Mesenchymal stem cell (in vitro differentiated cells and primary cell): ENCODE measurements at regions not wholly inside any gene's neighbourhood (a gene's known extent, or its start where the extent isn't known, plus 50 kb on each side); places are given as distances from the start of the nearest gene placed in this dataset.

ENCODE experiments used
- DNase-seq: peaks from one replicate; pipeline ENCODE4 v3.0.0-alpha.2; 2013
- H2AFZ ChIP-seq: one replicate; pipeline ENCODE4 v1.6.1; 2013; ENCODE audit warnings: low read depth, mild to moderate bottlenecking, control low read depth, inconsistent platforms, low read length, moderate library complexity
- H2AK5ac ChIP-seq: 2 replicates; pipeline ENCODE4 v1.6.1; 2013; ENCODE audit warnings: low read length, moderate library complexity, mild to moderate bottlenecking, inconsistent platforms; ENCODE audit not compliant: severe bottlenecking
- H2BK120ac ChIP-seq: one replicate; pipeline ENCODE4 v1.6.1; 2013; ENCODE audit warnings: low read depth, mild to moderate bottlenecking, inconsistent platforms, low read length, moderate library complexity
- H2BK12ac ChIP-seq, 2 experiments: one replicate each; pipeline ENCODE4 v1.6.1; 2013; ENCODE audit warnings: inconsistent platforms in 2 of 2, low read length in 2 of 2, mild to moderate bottlenecking in 2 of 2, moderate library complexity in 2 of 2, control low read depth in 1 of 2
- H2BK15ac ChIP-seq: one replicate; pipeline ENCODE4 v1.6.1; 2013; ENCODE audit warnings: mild to moderate bottlenecking, low read depth, inconsistent platforms; ENCODE audit not compliant: poor library complexity, severe bottlenecking
- H2BK5ac ChIP-seq: 2 replicates; pipeline ENCODE4 v1.6.1; 2013; ENCODE audit warnings: low read depth, mild to moderate bottlenecking, low read length, control low read depth, inconsistent platforms; ENCODE audit not compliant: poor library complexity, severe bottlenecking
- H3K14ac ChIP-seq, 2 experiments: one replicate each; pipeline ENCODE4 v1.6.1; 2013; ENCODE audit warnings: inconsistent platforms in 2 of 2, low read length in 2 of 2, control low read depth in 1 of 2, mild to moderate bottlenecking in 1 of 2, moderate library complexity in 1 of 2
- H3K18ac ChIP-seq, 2 experiments: one replicate each; pipeline ENCODE4 v1.6.1; 2013; ENCODE audit warnings: inconsistent platforms in 2 of 2, low read length in 2 of 2, control low read depth in 1 of 2, low read depth in 1 of 2, mild to moderate bottlenecking in 1 of 2
- H3K23ac ChIP-seq, 2 experiments: one replicate each; pipeline ENCODE4 v1.6.1; 2013; ENCODE audit warnings: inconsistent platforms in 2 of 2, low read length in 2 of 2, mild to moderate bottlenecking in 2 of 2, moderate library complexity in 2 of 2, control low read depth in 1 of 2
- H3K27ac ChIP-seq: 2 replicates; pipeline ENCODE4 v1.5.1; 2013; ENCODE audit warnings: mild to moderate bottlenecking, moderate library complexity, low read length, control low read depth, inconsistent platforms; ENCODE audit not compliant: poor library complexity, severe bottlenecking
- H3K27me3 ChIP-seq, 2 experiments: 2 replicates each; pipeline versions ENCODE4 v1.6.1 to v1.7.0; 2013; ENCODE audit warnings: low read length in 2 of 2, mild to moderate bottlenecking in 2 of 2, moderate library complexity in 2 of 2, control low read depth in 1 of 2, inconsistent platforms in 1 of 2; ENCODE audit not compliant: control insufficient read depth in 1 of 2, insufficient read depth in 1 of 2
- H3K36me3 ChIP-seq, 2 experiments: 2 replicates each; pipeline versions ENCODE4 v1.6.1 to v1.7.0; 2013; ENCODE audit warnings: low read length in 2 of 2, control low read depth in 1 of 2, inconsistent platforms in 1 of 2, low read depth in 1 of 2, mild to moderate bottlenecking in 1 of 2; ENCODE audit not compliant: insufficient read depth in 2 of 2, control insufficient read depth in 1 of 2
- H3K4ac ChIP-seq, 2 experiments: one replicate each; pipeline ENCODE4 v1.6.1; 2013; ENCODE audit warnings: inconsistent platforms in 2 of 2, low read length in 2 of 2, mild to moderate bottlenecking in 2 of 2, moderate library complexity in 2 of 2, control low read depth in 1 of 2, low read depth in 1 of 2
- H3K4me1 ChIP-seq: 2 replicates; pipeline ENCODE4 v1.6.1; 2013; ENCODE audit warnings: low read depth, low read length, control low read depth; ENCODE audit not compliant: control insufficient read depth, insufficient read depth
- H3K4me2 ChIP-seq: 2 replicates; pipeline ENCODE4 v1.6.1; 2013; ENCODE audit warnings: low read length, mild to moderate bottlenecking, inconsistent platforms; ENCODE audit not compliant: poor library complexity, severe bottlenecking
- H3K4me3 ChIP-seq, 2 experiments: 2 replicates each; pipeline versions ENCODE4 v1.5.1 to v1.7.0; 2013; ENCODE audit warnings: low read length in 2 of 2, mild to moderate bottlenecking in 2 of 2, control low read depth in 1 of 2, low read depth in 1 of 2; ENCODE audit not compliant: insufficient read depth in 1 of 2
- H3K79me1 ChIP-seq: replicated peaks from 2 replicates; pipeline ENCODE4 v1.6.1; 2013; ENCODE audit warnings: mild to moderate bottlenecking, control low read depth, low read length, inconsistent platforms; ENCODE audit not compliant: poor library complexity, severe bottlenecking
- H3K9ac ChIP-seq: 2 replicates; pipeline ENCODE4 v1.7.0; 2013; ENCODE audit warnings: mild to moderate bottlenecking, low read length, moderate library complexity
- H3K9me3 ChIP-seq: 2 replicates; pipeline ENCODE4 v1.7.0; 2013; ENCODE audit warnings: mild to moderate bottlenecking, low read length; ENCODE audit not compliant: control insufficient read depth
- H4K8ac ChIP-seq: one replicate; pipeline ENCODE4 v1.6.1; 2013; ENCODE audit warnings: inconsistent platforms, mild to moderate bottlenecking, low read length, moderate library complexity
- H4K91ac ChIP-seq: one replicate; pipeline ENCODE4 v1.6.1; 2013; ENCODE audit warnings: mild to moderate bottlenecking, low read length, inconsistent platforms
- WGBS: methylation state at CpG from one replicate; pipeline ENCODE4 v1.1.7; 2013; ENCODE audit warnings: mixed read lengths; 5-methylcytosine and 5-hydroxymethylcytosine counted together

DNA sequence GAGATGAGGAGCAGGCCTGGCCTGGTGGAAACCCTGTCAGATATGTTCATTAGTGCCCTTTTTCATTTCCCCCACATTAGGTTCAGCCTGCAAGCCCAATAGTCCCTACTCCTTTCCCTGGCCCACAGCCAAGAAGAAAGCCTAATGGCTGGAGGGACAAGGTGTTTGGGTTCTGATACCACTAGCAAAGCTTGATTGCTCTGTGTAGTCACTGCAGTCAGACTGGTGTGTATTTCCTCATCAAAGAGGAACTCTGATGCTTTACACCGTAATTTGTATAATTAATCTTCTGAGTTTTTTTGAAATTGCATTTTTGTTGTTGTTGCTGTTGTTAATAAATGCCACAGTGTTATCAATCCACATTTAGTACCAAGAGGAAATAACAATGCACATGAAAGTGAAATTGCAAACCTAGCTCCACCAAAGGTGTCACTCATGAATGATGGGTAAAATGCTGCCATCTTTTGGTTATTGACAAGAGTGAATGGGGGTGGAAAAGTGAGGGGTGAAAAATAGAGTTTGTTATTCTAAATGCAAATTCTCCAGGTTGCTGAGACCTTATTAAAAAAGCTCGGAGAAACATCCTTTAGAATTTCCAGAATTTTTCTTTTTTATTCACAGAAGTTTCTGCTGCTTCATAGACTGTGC is 320.2 kb upstream of the POU3F2 start:
- H2AFZ ChIP-seq, result no peak overlapping the region
- H2BK120ac ChIP-seq, result no peak overlapping the region
- no peak overlapping the region for H2BK12ac ChIP-seq
- H3K27ac ChIP-seq, result no peak overlapping the region
- H3K4ac ChIP-seq, result no peak overlapping the region
- no peak overlapping the region for H4K91ac ChIP-seq
- H3K27me3 ChIP-seq, result no peaks in the 10 kb centered on the region
- no peak overlapping the region for H2BK15ac ChIP-seq
- no peak overlapping the region for H3K23ac ChIP-seq
- H2AK5ac ChIP-seq, result no peak overlapping the region
- H3K14ac ChIP-seq, result no peak overlapping the region
- no peaks in the 10 kb centered on the region for H3K36me3 ChIP-seq
- H3K18ac ChIP-seq, result no peak overlapping the region
- H3K4me1 ChIP-seq, result no peaks in the 10 kb centered on the region
- no peaks in the 10 kb centered on the region for H3K79me1 ChIP-seq
- H3K4me3 ChIP-seq, result no peak overlapping the region
- H4K8ac ChIP-seq, result no peak overlapping the region
- H3K4me2 ChIP-seq, result no peak overlapping the region
- H3K9ac ChIP-seq, result no peak overlapping the region
- DNase-seq, result no peak
- no peak overlapping the region for H2BK5ac ChIP-seq
- WGBS, result 33% methylated on average over 1 of the region's 2 CpGs
- no peaks in the 10 kb centered on the region for H3K9me3 ChIP-seq

DNA sequence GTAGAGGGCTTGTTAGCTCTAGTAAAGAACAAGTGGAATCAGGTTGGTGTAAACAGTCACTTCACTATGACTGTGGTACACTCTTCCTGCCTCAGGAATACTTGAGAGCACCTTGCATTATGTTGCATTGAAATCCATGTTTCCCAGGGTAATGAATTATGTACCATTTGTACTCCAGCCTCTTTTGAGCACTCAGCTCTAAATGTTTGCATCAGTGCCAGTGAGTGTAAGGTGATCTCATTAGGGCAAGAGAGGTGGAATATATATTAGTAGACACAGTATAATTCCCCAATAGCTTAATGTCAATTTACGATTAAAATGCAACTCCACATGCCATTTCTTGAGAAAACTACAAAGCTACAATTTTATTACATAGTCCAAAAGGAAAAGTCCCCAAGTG is 319.6 kb upstream of the POU3F2 start:
- no peak overlapping the region for H2BK15ac ChIP-seq
- whole genome bisulfite sequencing, result 97% methylated on average over 1 of the region's 1 CpG
- no peaks in the 10 kb centered on the region for H3K79me1 ChIP-seq
- H4K8ac ChIP-seq, result no peak overlapping the region
- no peak overlapping the region for H3K9ac ChIP-seq
- no peaks in the 10 kb centered on the region for H3K9me3 ChIP-seq
- H4K91ac ChIP-seq, result no peak overlapping the region
- no peak overlapping the region for H3K18ac ChIP-seq
- H2BK12ac ChIP-seq, result no peak overlapping the region
- H3K4me3 ChIP-seq, result no peak overlapping the region
- H2BK120ac ChIP-seq, result no peak overlapping the region
- H3K27me3 ChIP-seq, result no peaks in the 10 kb centered on the region
- no peak overlapping the region for H3K23ac ChIP-seq
- DNase-seq, result no peak
- no peak overlapping the region for H2AK5ac ChIP-seq
- no peak overlapping the region for H3K27ac ChIP-seq
- no peak overlapping the region for H2BK5ac ChIP-seq
- no peak overlapping the region for H3K4ac ChIP-seq
- no peak overlapping the region for H2AFZ ChIP-seq
- H3K36me3 ChIP-seq, result no peaks in the 10 kb centered on the region
- no peak overlapping the region for H3K4me2 ChIP-seq
- H3K14ac ChIP-seq, result no peak overlapping the region
- no peaks in the 10 kb centered on the region for H3K4me1 ChIP-seq

GRCh38 chr6:98516206-98516605 is 318.2 kb upstream of the POU3F2 start:
- H3K9ac ChIP-seq, result no peak overlapping the region
- H2AK5ac ChIP-seq, result no peak overlapping the region
- H3K4me1 ChIP-seq, result no peaks in the 10 kb centered on the region
- H3K4me2 ChIP-seq, result no peak overlapping the region
- no peaks in the 10 kb centered on the region for H3K27me3 ChIP-seq
- H2AFZ ChIP-seq, result no peak overlapping the region
- H3K23ac ChIP-seq, result no peak overlapping the region
- DNase-seq, result no peak
- H3K79me1 ChIP-seq, result no peaks in the 10 kb centered on the region
- H3K14ac ChIP-seq, result no peak overlapping the region
- H3K9me3 ChIP-seq, result no peaks in the 10 kb centered on the region
- H2BK12ac ChIP-seq, result no peak overlapping the region
- H3K27ac ChIP-seq, result no peak overlapping the region
- H3K36me3 ChIP-seq, result no peaks in the 10 kb centered on the region
- no peak overlapping the region for H2BK15ac ChIP-seq
- no peak overlapping the region for H3K4me3 ChIP-seq
- no peak overlapping the region for H4K8ac ChIP-seq
- no peak overlapping the region for H3K4ac ChIP-seq
- H2BK120ac ChIP-seq, result no peak overlapping the region
- 77% methylated on average over 1 of the region's 2 CpGs for WGBS
- H3K18ac ChIP-seq, result no peak overlapping the region
- H2BK5ac ChIP-seq, result no peak overlapping the region
- H4K91ac ChIP-seq, result no peak overlapping the region

DNA sequence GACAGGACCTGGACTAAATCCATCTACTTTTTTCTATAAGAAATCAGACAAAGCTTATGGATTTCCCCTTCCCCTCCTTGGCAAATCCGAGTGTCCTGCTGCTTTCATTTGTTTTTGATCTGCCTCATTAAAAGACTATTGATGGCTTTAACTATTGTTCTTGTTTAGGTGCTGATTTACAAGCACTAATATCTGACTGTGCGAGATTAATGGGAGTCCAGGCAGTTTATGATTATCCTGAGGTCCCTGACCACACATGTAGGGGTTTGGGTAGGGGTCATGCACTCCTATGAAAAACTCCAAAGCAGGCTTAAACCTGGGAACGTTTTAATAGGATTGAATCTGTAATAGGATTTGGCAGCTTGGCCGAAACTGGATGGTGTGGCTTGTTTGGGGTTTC is 317.5 kb upstream of the POU3F2 start:
- Histone ChIP-seq H3K9ac (no peak overlapping the region), H3K4ac (no peak overlapping the region), H3K36me3 (no peaks in the 10 kb centered on the region), H3K79me1 (no peaks in the 10 kb centered on the region), H2BK120ac (no peak overlapping the region), H3K4me2 (no peak overlapping the region), H3K27ac (no peak overlapping the region), H3K23ac (no peak overlapping the region), H2AFZ (no peak overlapping the region), H2BK5ac (no peak overlapping the region), H2AK5ac (no peak overlapping the region), H3K9me3 (no peaks in the 10 kb centered on the region), H3K27me3 (no peaks in the 10 kb centered on the region), H2BK15ac (no peak overlapping the region), H4K91ac (no peak overlapping the region), H3K14ac (no peak overlapping the region), H3K4me1 (no peaks in the 10 kb centered on the region), H3K18ac (no peak overlapping the region), H4K8ac (no peak overlapping the region), H2BK12ac (no peak overlapping the region), H3K4me3 (no peak overlapping the region)
- 42% methylated on average over 2 of the region's 4 CpGs for WGBS
- DNase-seq, result no peak
